IPS-11a (cell line): ENCODE measurements at regions not wholly inside any gene's neighbourhood (a gene's known extent, or its start where the extent isn't known, plus 50 kb on each side); places are given as distances from the start of the nearest gene placed in this dataset.

Experiments used
- H3K4me3 ChIP-seq: one replicate; pipeline ENCODE4 v1.5.1; 2013; ENCODE audit warnings: low read depth, low read length, control low read depth

- H3K4me3 ChIP-seq: no peak overlapping the region
Observed at GRCh38 chr3:159593927-159594605, 394.6 kb upstream of the IL12A start.

GRCh38 chr3:159600291-159600690, 388.3 kb upstream of the IL12A start:
- no peak overlapping the region for H3K4me3 ChIP-seq

- H3K4me3 ChIP-seq: no peak overlapping the region
Observed at GRCh38 chr3:159604151-159604581, 384.5 kb upstream of the IL12A start.

- H3K4me3 ChIP-seq: no peak overlapping the region
Observed at GRCh38 chr3:159605101-159605500, 383.5 kb upstream of the IL12A start.

GRCh38 chr3:159605776-159606175, 382.9 kb upstream of the IL12A start:
- no peak overlapping the region for H3K4me3 ChIP-seq

GRCh38 chr3:159607856-159608255, 380.8 kb upstream of the IL12A start:
- H3K4me3 ChIP-seq: no peak overlapping the region

- H3K4me3 ChIP-seq: no peak overlapping the region
Observed at GRCh38 chr3:159608311-159608710, 380.3 kb upstream of the IL12A start.

GRCh38 chr3:159609625-159610024, 379.0 kb upstream of the IL12A start:
- H3K4me3 ChIP-seq: no peak overlapping the region

GRCh38 chr3:159616234-159616825, 372.3 kb upstream of the IL12A start:
- no peak overlapping the region for H3K4me3 ChIP-seq

- no peak overlapping the region for H3K4me3 ChIP-seq
Observed at GRCh38 chr3:159619341-159619885, 369.2 kb upstream of the IL12A start.

GRCh38 chr3:159620281-159620680, 368.4 kb upstream of the IL12A start:
- H3K4me3 ChIP-seq: no peak overlapping the region

- no peak overlapping the region for H3K4me3 ChIP-seq
Observed at GRCh38 chr3:159620873-159621272, 367.8 kb upstream of the IL12A start.

- H3K4me3 ChIP-seq: no peak overlapping the region
Observed at GRCh38 chr3:159624616-159625015, 364.0 kb upstream of the IL12A start.

- H3K4me3 ChIP-seq: no peak overlapping the region
Observed at GRCh38 chr3:159625594-159625993, 363.0 kb upstream of the IL12A start.

- H3K4me3 ChIP-seq: no peak overlapping the region
Observed at GRCh38 chr3:159626598-159626997, 362.0 kb upstream of the IL12A start.

- H3K4me3 ChIP-seq: no peak overlapping the region
Observed at GRCh38 chr3:159627229-159627628, 361.4 kb upstream of the IL12A start.

GRCh38 chr3:159627634-159628033, 361.0 kb upstream of the IL12A start:
- H3K4me3 ChIP-seq: no peak overlapping the region

GRCh38 chr3:159629329-159630084, 359.1 kb upstream of the IL12A start:
- H3K4me3 ChIP-seq: no peak overlapping the region

GRCh38 chr3:159631226-159631625, 357.4 kb upstream of the IL12A start:
- no peak overlapping the region for H3K4me3 ChIP-seq

GRCh38 chr3:159632128-159632527, 356.5 kb upstream of the IL12A start:
- no peak overlapping the region for H3K4me3 ChIP-seq

- H3K4me3 ChIP-seq: no peak overlapping the region
Observed at GRCh38 chr3:159632851-159633250, 355.8 kb upstream of the IL12A start.

- H3K4me3 ChIP-seq: no peak overlapping the region
Observed at GRCh38 chr3:159634483-159634882, 354.2 kb upstream of the IL12A start.
